ENCODE measurements at regions not wholly inside any gene's neighbourhood (a gene's known extent, or its start where the extent isn't known, plus 50 kb on each side); places are given as distances from the start of the nearest gene placed in this dataset.

- H3K36me3 ChIP-seq (ENCODE audit: control insufficient read depth, insufficient read depth, low read length), result no peaks in the 10 kb centered on the region
- ChIA-PET CTCF (interaction anchor here (1.0 to 1.1 kb wide), 3 partner anchors 9 to 35 kb away, joined by 3 read pairs; no protein-coding TSS in a partner anchor), POLR2A (no interaction called here)
- no peak for TF ChIP-seq CTCF (IDR thresholded peaks at IDR 0.05; ENCODE audit: insufficient read depth, low read depth, low read length)
- no peak overlapping the region for H3K4me3 ChIP-seq (ENCODE audit: low read depth, low read length)
- DNase-seq (ENCODE audit: low read depth), result no peak
- H3K27me3 ChIP-seq (ENCODE audit: control insufficient read depth, insufficient read depth, low read length), result no peaks in the 10 kb centered on the region
Measured at GRCh38 chr9:115194216-115194615, 76.3 kb upstream of the TNC start.

GRCh38 chr9:115195912-115196311 lies 78.0 kb upstream of the TNC start:
- DNase-seq (ENCODE audit: low read depth), result no peak
- CTCF ChIA-PET, result interaction anchor here (0.8 kb wide), 1 partner anchor 50 kb away, joined by 3 read pairs; no protein-coding TSS in a partner anchor

DNA sequence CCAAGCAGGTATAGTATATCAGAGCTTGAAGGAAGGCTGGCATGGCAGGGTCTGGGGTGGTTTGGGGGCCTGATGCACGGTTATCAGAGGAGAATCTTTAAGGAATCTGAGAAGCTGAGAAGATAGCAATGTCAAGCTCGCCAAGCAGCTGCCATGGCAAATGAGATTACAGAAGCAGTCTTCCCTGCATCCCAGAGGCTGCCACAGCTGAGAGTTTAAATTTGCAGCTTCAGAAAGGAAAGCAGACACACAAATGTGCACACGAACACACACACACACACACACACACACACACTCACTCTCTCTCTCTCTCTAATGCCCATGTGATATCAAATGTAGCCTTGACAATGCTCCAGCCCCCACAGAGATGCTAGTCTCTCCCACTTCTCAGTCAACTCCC lies 79.0 kb upstream of the TNC start:
- CTCF ChIA-PET, result interaction anchor here (0.8 to 1.9 kb wide), 3 partner anchors 10 to 51 kb away, joined by 3 to 6 read pairs (median 3); no protein-coding TSS in a partner anchor
- TF ChIP-seq CTCF (IDR thresholded peaks at IDR 0.05; ENCODE audit: insufficient read depth, low read depth, low read length), result no peak
- no peak for DNase-seq (ENCODE audit: low read depth)
- Histone ChIP-seq H3K4me3 (ENCODE audit: low read depth, low read length) (no peak overlapping the region), H3K27me3 (ENCODE audit: control insufficient read depth, insufficient read depth, low read length) (no peaks in the 10 kb centered on the region), H3K36me3 (ENCODE audit: control insufficient read depth, insufficient read depth, low read length) (no peaks in the 10 kb centered on the region)
- POLR2A ChIA-PET, result no interaction called here

More at GRCh38 chr9:115195912-115196311, 78.0 kb upstream of the TNC start:
- no peaks in the 10 kb centered on the region for H3K27me3 ChIP-seq (ENCODE audit: control insufficient read depth, insufficient read depth, low read length)
- no peaks in the 10 kb centered on the region for H3K36me3 ChIP-seq (ENCODE audit: control insufficient read depth, insufficient read depth, low read length)
- no peak overlapping the region for H3K4me3 ChIP-seq (ENCODE audit: low read depth, low read length)
- POLR2A ChIA-PET, result interaction anchor here (0.6 kb wide), 1 partner anchor 18 kb away, joined by 5 read pairs; no protein-coding TSS in a partner anchor
- TF ChIP-seq CTCF (IDR thresholded peaks at IDR 0.05; ENCODE audit: insufficient read depth, low read depth, low read length), result no peak

DNA sequence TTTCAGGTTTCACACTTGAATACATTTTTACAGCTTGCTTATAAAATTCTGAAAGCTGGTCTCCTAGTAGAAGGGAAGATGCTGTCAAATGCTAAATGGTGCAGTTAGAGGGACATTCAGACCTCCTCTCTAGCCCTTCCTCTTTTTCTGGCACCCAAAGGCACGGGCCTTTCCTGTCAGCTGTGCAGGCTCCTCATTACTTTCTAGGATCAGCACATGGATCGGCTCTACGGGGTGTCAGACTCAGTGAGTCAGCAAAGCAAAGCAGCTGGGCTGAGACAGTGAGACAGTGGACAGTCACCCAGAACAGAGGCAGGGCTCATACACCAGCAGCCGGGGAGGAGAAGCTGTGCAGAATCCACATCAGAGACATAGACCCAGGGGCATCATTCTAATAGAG lies 80.0 kb upstream of the TNC start:
- CTCF ChIA-PET, result interaction anchor here (1.5 to 1.9 kb wide), 2 partner anchors 9 to 52 kb away, joined by 3 to 6 read pairs; no protein-coding TSS in a partner anchor
- POLR2A ChIA-PET, result no interaction called here
- no peak for DNase-seq (ENCODE audit: low read depth)

More for the DNA sequence above, 80.0 kb upstream of the TNC start:
- Histone ChIP-seq H3K4me3 (ENCODE audit: low read depth, low read length) (no peak overlapping the region), H3K36me3 (ENCODE audit: control insufficient read depth, insufficient read depth, low read length) (no peaks in the 10 kb centered on the region), H3K27me3 (ENCODE audit: control insufficient read depth, insufficient read depth, low read length) (no peaks in the 10 kb centered on the region)
- no peak for TF ChIP-seq CTCF (IDR thresholded peaks at IDR 0.05; ENCODE audit: insufficient read depth, low read depth, low read length)
